Kidney (tissue), 13 donors: ENCODE measurements at regions not wholly inside any gene's neighbourhood (a gene's known extent, or its start where the extent isn't known, plus 50 kb on each side); places are given as distances from the start of the nearest gene placed in this dataset.

Source experiments
- DNase-seq, 5 donors: peaks; one replicate each; pipeline ENCODE4 v3.0.0-alpha.2; 2013 to 2020
- FAIRE-seq: peaks from 2 replicates; lab custom pipeline; 2012; peaks lifted over from hg19 to GRCh38; lab: Jason Lieb, UNC
- H3K27ac ChIP-seq, 2 donors: one replicate each; pipeline ENCODE4 v1.7.0; 2013; ENCODE audit warnings: low read depth in 2 of 2, low read length in 2 of 2, inconsistent platforms in 1 of 2
- H3K27me3 ChIP-seq: one replicate; pipeline ENCODE4 v1.7.1; 2013; ENCODE audit warnings: low read length, inconsistent platforms; ENCODE audit not compliant: control insufficient read depth, insufficient read depth
- H3K36me3 ChIP-seq, 3 donors: one replicate each; pipeline versions ENCODE4 v1.7.0 to v1.7.1; 2013; ENCODE audit warnings: low read length in 3 of 3, control low read depth in 1 of 3, inconsistent platforms in 1 of 3; ENCODE audit not compliant: insufficient read depth in 3 of 3, control insufficient read depth in 2 of 3
- H3K4me1 ChIP-seq, 3 donors: one replicate each; pipeline versions ENCODE4 v1.7.0 to v1.7.1; 2013; ENCODE audit warnings: low read length in 3 of 3, inconsistent platforms in 1 of 3, low read depth in 1 of 3; ENCODE audit not compliant: control insufficient read depth in 2 of 3, insufficient read depth in 2 of 3
- H3K4me3 ChIP-seq, 3 donors: one replicate each; pipeline versions ENCODE4 v1.7.0 to v1.8.1; 2013; ENCODE audit warnings: low read length in 3 of 3, control low read depth in 1 of 3, inconsistent platforms in 1 of 3
- H3K9ac ChIP-seq, 3 donors: one replicate each; pipeline versions ENCODE4 v1.7.0 to v1.7.1; 2013; ENCODE audit warnings: low read length in 3 of 3, control low read depth in 1 of 3, inconsistent platforms in 1 of 3
- H3K9me3 ChIP-seq, 3 donors: one replicate each; pipeline versions ENCODE4 v1.7.0 to v1.7.1; 2013; ENCODE audit warnings: low read length in 3 of 3, control low read depth in 1 of 3, inconsistent platforms in 1 of 3; ENCODE audit not compliant: control insufficient read depth in 2 of 3, insufficient read depth in 1 of 3
- CTCF ChIP-seq: IDR thresholded peaks from 3 replicates; pipeline ENCODE4 v1.5.1; 2012; ENCODE audit warnings: mild to moderate bottlenecking, moderate library complexity, borderline replicate concordance; ENCODE audit not compliant: insufficient read depth; ENCODE audit errors: extremely low read depth
- intact Hi-C: fragments of 100-400 bp; cut with DNase I; formaldehyde crosslinking; loops from one replicate; pipeline ENCODE4 v1.11.1; 2022
- donor health status: control.
- donor health status: control.
- donor health status: control.
- donor health status: control.
- donor health status: control.
- donor health status: DM: yes; HTN: yes; CAD: no.
- donor health status: Normal renal cell carcinoma (clear cell type).

GRCh38 chr12:87323369-87323768, 705.8 kb downstream of the C12orf50 start:
- Histone ChIP-seq H3K9ac (no peak overlapping the region), H3K27me3 (no peaks in the 10 kb centered on the region), H3K36me3 (no peaks in the 10 kb centered on the region), H3K4me3 (no peak overlapping the region), H3K9me3 (no peaks in the 10 kb centered on the region), H3K27ac (no peak overlapping the region), H3K4me1 (no peaks in the 10 kb centered on the region)
- DNase-seq (no peak), FAIRE-seq (no peak)
- TF ChIP-seq CTCF, result no peak
- intact Hi-C loops, result no loop called here

GRCh38 chr12:87320724-87321123, 708.5 kb downstream of the C12orf50 start:
- Histone ChIP-seq H3K27ac (no peak overlapping the region), H3K9ac (no peak overlapping the region), H3K36me3 (no peaks in the 10 kb centered on the region), H3K4me1 (no peaks in the 10 kb centered on the region), H3K9me3 (no peaks in the 10 kb centered on the region), H3K27me3 (no peaks in the 10 kb centered on the region), H3K4me3 (no peak overlapping the region)
- intact Hi-C loops, result no loop called here
- no peak for FAIRE-seq
- TF ChIP-seq CTCF, result no peak
- DNase-seq, result no peak

DNA sequence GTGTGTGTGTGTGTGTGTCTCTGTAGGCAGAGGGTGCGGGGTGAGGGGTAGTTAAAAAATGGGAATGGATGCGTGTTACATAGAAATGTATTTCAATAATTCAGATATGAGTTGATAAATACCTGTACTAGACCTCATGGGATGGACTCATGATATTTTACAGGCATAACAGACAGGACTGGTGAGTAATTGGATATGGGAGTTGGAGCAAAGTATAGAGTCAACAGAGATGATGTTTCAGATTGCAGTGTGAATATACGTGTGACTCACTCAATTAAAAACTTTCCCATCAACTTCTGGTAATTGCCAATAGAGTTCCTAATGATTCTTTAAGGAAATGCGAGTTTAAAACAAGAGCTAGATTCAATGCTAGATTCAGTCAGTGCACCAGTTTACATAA, 711.9 kb downstream of the C12orf50 start:
- Histone ChIP-seq H3K4me3 (no peak overlapping the region), H3K27ac (no peak overlapping the region), H3K27me3 (no peaks in the 10 kb centered on the region), H3K36me3 (no peaks in the 10 kb centered on the region), H3K9ac (no peak overlapping the region), H3K9me3 (no peaks in the 10 kb centered on the region), H3K4me1 (no peaks in the 10 kb centered on the region)
- intact Hi-C loops, result no loop called here
- no peak for FAIRE-seq
- no peak for TF ChIP-seq CTCF
- no peak for DNase-seq

GRCh38 chr12:87311206-87311605, 718.0 kb downstream of the C12orf50 start:
- TF ChIP-seq CTCF, result no peak

More at GRCh38 chr12:87311206-87311605, 718.0 kb downstream of the C12orf50 start:
- Histone ChIP-seq H3K36me3 (no peaks in the 10 kb centered on the region), H3K4me3 (no peak overlapping the region), H3K4me1 (no peaks in the 10 kb centered on the region), H3K9me3 (no peaks in the 10 kb centered on the region), H3K27ac (no peak overlapping the region), H3K9ac (no peak overlapping the region), H3K27me3 (no peaks in the 10 kb centered on the region)
- FAIRE-seq (no peak), DNase-seq (peak in 1 of 5 donors; percentile 6)
- intact Hi-C loops, result no loop called here
